Caco-2 (cell line): ENCODE measurements at regions not wholly inside any gene's neighbourhood (a gene's known extent, or its start where the extent isn't known, plus 50 kb on each side); places are given as distances from the start of the nearest gene placed in this dataset.
A peak's percentile ranks its signal among the peaks of the same experiment; 100 is the strongest.
"Not testable (repeated sequence)": the region's sequence is repeated elsewhere in the genome, so short reads cannot be mapped to it uniquely, and the experiment has no call there.

Experiments used
- BruUV-seq: library from RNA; stranded (reverse); fragments of 400-500 nt; replicated peaks from 2 replicates; lab custom pipeline; 2021; lab: Mats Ljungman, UMichigan
- CTCF ChIA-PET: fragments of 300-600 bp; sonication (Branson Sonifier 250); formaldehyde crosslinking; loops from one replicate; lab custom pipeline; 2022; ENCODE audit warnings: antibody characterized with exemption; lab: Charles Lee
- POLR2A ChIA-PET: fragments of 300-600 bp; sonication (Branson Sonifier 250); formaldehyde crosslinking; loops from one replicate; lab custom pipeline; 2022; ENCODE audit warnings: antibody characterized with exemption; lab: Charles Lee
- DNase-seq, 2 experiments: peaks; one replicate each; pipeline versions ENCODE4 v3.0.0 to v3.0.0-alpha.2; 2020 to 2022
- H3K27me3 ChIP-seq: replicated peaks from 2 replicates; pipeline ENCODE4 v1.6.0; 2011; ENCODE audit warnings: low read length; ENCODE audit not compliant: control insufficient read depth, insufficient read depth
- H3K36me3 ChIP-seq: 2 replicates; pipeline ENCODE4 v1.5.1; 2011; ENCODE audit warnings: low read length; ENCODE audit not compliant: control insufficient read depth, insufficient read depth
- H3K4me1 ChIP-seq: fragments of 250-450 bp; sonication (Bioruptor Pico); 2 replicates; pipeline ENCODE4 v1.5.1; 2020; ENCODE audit warnings: mild to moderate bottlenecking
- H3K4me3 ChIP-seq: 2 replicates; pipeline ENCODE4 v1.5.1; 2011; ENCODE audit warnings: low read depth, mild to moderate bottlenecking, control low read depth, low read length
- H3K9me3 ChIP-seq: fragments of 250-450 bp; sonication (Bioruptor Pico); 2 replicates; pipeline ENCODE4 v1.5.1; 2020; ENCODE audit warnings: mild to moderate bottlenecking, moderate library complexity
- H3K27ac Mint-ChIP-seq: one replicate; pipeline ENCODE4 v1.8.0; 2022; ENCODE audit warnings: mixed read lengths; ENCODE audit not compliant: unreplicated experiment
- H3K27me3 Mint-ChIP-seq: one replicate; pipeline ENCODE4 v1.8.0; 2022; ENCODE audit warnings: mixed read lengths; ENCODE audit not compliant: insufficient read depth, unreplicated experiment
- H3K36me3 Mint-ChIP-seq: one replicate; pipeline ENCODE4 v1.8.0; 2022; ENCODE audit warnings: mild to moderate bottlenecking, mixed read lengths; ENCODE audit not compliant: insufficient read depth, unreplicated experiment
- H3K4me1 Mint-ChIP-seq: one replicate; pipeline ENCODE4 v1.8.0; 2022; ENCODE audit warnings: low read depth, mixed read lengths; ENCODE audit not compliant: unreplicated experiment
- H3K4me3 Mint-ChIP-seq: one replicate; pipeline ENCODE4 v1.8.0; 2022; ENCODE audit warnings: mild to moderate bottlenecking, moderate library complexity, mixed read lengths; ENCODE audit not compliant: unreplicated experiment
- H3K9me3 Mint-ChIP-seq: one replicate; pipeline ENCODE4 v1.8.0; 2022; ENCODE audit warnings: mixed read lengths; ENCODE audit not compliant: unreplicated experiment
- CTCF ChIP-seq, 2 experiments: fragments of 200-600 bp in 1 of 2; IDR thresholded peaks; 1 replicate in 1 of 2; 2 replicates in 1 of 2; pipeline versions ENCODE4 v1.5.1 to v1.8.0; 2011 to 2022; ENCODE audit warnings: antibody characterized with exemption in 1 of 2, control low read depth in 1 of 2, inconsistent platforms in 1 of 2, low read depth in 1 of 2, low read length in 1 of 2, mild to moderate bottlenecking in 1 of 2, moderate library complexity in 1 of 2; ENCODE audit not compliant: insufficient read depth in 1 of 2, severe bottlenecking in 1 of 2, unreplicated experiment in 1 of 2
- intact Hi-C: fragments of 100-400 bp; cut with micrococcal nuclease; formaldehyde crosslinking; loops from one replicate; pipeline ENCODE4 v1.10.0; 2022; ENCODE audit not compliant: unreplicated experiment

GRCh38 chr2:181737302-181737701, 57.0 kb upstream of the NEUROD1 start:
- H3K36me3 ChIP-seq, CTCF ChIA-PET, H3K27me3 ChIP-seq, intact Hi-C loops, H3K4me1 Mint-ChIP-seq, H3K9me3 ChIP-seq, H3K4me3 ChIP-seq, H3K27ac Mint-ChIP-seq, H3K36me3 Mint-ChIP-seq, DNase-seq, H3K4me1 ChIP-seq, H3K9me3 Mint-ChIP-seq, H3K4me3 Mint-ChIP-seq, POLR2A ChIA-PET, BruUV-seq: not testable (repeated sequence)
- peaks cover 12% of the 10 kb centered on the region for H3K27me3 Mint-ChIP-seq

- POLR2A ChIA-PET: no interaction called here
- Histone ChIP-seq H3K9me3 (no peaks in the 10 kb centered on the region), H3K36me3 (no peaks in the 10 kb centered on the region), H3K27me3 (no peaks in the 10 kb centered on the region), H3K4me3 (no peak overlapping the region), H3K4me1 (no peaks in the 10 kb centered on the region)
- intact Hi-C loops: loop anchor here (1.0 kb wide), 1 partner anchor 339 kb away; no protein-coding TSS in a partner anchor
- Mint-ChIP-seq H3K9me3 (no peaks in the 10 kb centered on the region), H3K27me3 (peaks cover 7% of the 10 kb centered on the region), H3K4me3 (no peak overlapping the region), H3K36me3 (no peaks in the 10 kb centered on the region), H3K27ac (no peak overlapping the region), H3K4me1 (no peaks in the 10 kb centered on the region)
- CTCF ChIA-PET: interaction anchor here (0.7 to 1.4 kb wide), 2 partner anchors 340 to 353 kb away, joined by 4 to 5 read pairs; no protein-coding TSS in a partner anchor
- TF ChIP-seq CTCF (IDR thresholded peaks at IDR 0.05; ENCODE audit: insufficient read depth in 1 of 2, low read depth in 1 of 2, low read length in 1 of 2, severe bottlenecking in 1 of 2, unreplicated experiment in 1 of 2): peak in 1 of 2 experiments; percentile 40
- BruUV-seq: no TSS peak
- DNase-seq: no peak
Observed at GRCh38 chr2:181738074-181738473, 57.8 kb upstream of the NEUROD1 start.

GRCh38 chr2:181738563-181738962, 58.2 kb upstream of the NEUROD1 start:
- Mint-ChIP-seq H3K27ac (no peak overlapping the region), H3K4me1 (no peaks in the 10 kb centered on the region), H3K4me3 (no peak overlapping the region), H3K9me3 (no peaks in the 10 kb centered on the region), H3K27me3 (peaks cover 6% of the 10 kb centered on the region), H3K36me3 (no peaks in the 10 kb centered on the region)
- ChIA-PET CTCF (interaction anchor here (1.4 kb wide), 1 partner anchor 339 kb away, joined by 5 read pairs; no protein-coding TSS in a partner anchor), POLR2A (no interaction called here)
- DNase-seq: no peak
- Histone ChIP-seq H3K27me3 (no peaks in the 10 kb centered on the region), H3K4me1 (no peaks in the 10 kb centered on the region), H3K36me3 (no peaks in the 10 kb centered on the region), H3K4me3 (no peak overlapping the region), H3K9me3 (no peaks in the 10 kb centered on the region)
- no peak for TF ChIP-seq CTCF (IDR thresholded peaks at IDR 0.05; ENCODE audit: insufficient read depth in 1 of 2, low read depth in 1 of 2, low read length in 1 of 2, severe bottlenecking in 1 of 2, unreplicated experiment in 1 of 2)
- no TSS peak for BruUV-seq
- intact Hi-C loops: loop anchor here (1.0 kb wide), 1 partner anchor 339 kb away; no protein-coding TSS in a partner anchor
